ENCODE measurements at regions not wholly inside any gene's neighbourhood (a gene's known extent, or its start where the extent isn't known, plus 50 kb on each side); places are given as distances from the start of the nearest gene placed in this dataset.

GRCh38 chr12:125871811-125872594 lies 806.8 kb downstream of the AACS start:
- DNase-seq (no peak), ATAC-seq (no peak)
- POLR2A ChIA-PET (ENCODE audit: unreplicated experiment) = no interaction called here
- Histone ChIP-seq H3K79me2 (ENCODE audit: low read length) (no peaks in the 10 kb centered on the region), H3K4me2 (ENCODE audit: low read length) (no peak overlapping the region), H3F3A (ENCODE audit: low read length, unreplicated experiment) (no peaks in the 10 kb centered on the region), H3K27me3 (ENCODE audit: low read length) (no peaks in the 10 kb centered on the region), H3K9ac (ENCODE audit: low read length) (no peak overlapping the region), H3K4me1 (ENCODE audit: insufficient read depth, low read length) (no peaks in the 10 kb centered on the region), H3K9me2 (replicated peaks; ENCODE audit: low read length) (no peaks in the 10 kb centered on the region), H3K4me3 (ENCODE audit: low read length) (no peak overlapping the region), H3K27ac (ENCODE audit: low read length) (no peak overlapping the region), H2AFZ (ENCODE audit: low read length) (no peak overlapping the region), H4K20me1 (ENCODE audit: low read length) (no peaks in the 10 kb centered on the region), H3K36me3 (ENCODE audit: low read depth, low read length) (no peaks in the 10 kb centered on the region), H3K9me3 (ENCODE audit: low read length) (no peaks in the 10 kb centered on the region; the same call in 1 of the 2 replicates)
- CTCF ChIA-PET = no interaction called here
- intact Hi-C loops (cut with micrococcal nuclease) = no loop called here
- no TSS peak for BruUV-seq (replicated peaks)
- TF ChIP-seq EZH2phosphoT487 (IDR thresholded peaks at IDR 0.05; ENCODE audit: borderline replicate concordance, low read length) (no peak), EZH2 (IDR thresholded peaks at IDR 0.05; ENCODE audit: low read length, unreplicated experiment) (no peak), CTCF (conservative IDR thresholded peaks at IDR 0.05; ENCODE audit: low read depth, low read length) (no peak)

GRCh38 chr12:125873016-125873415 lies 807.8 kb downstream of the AACS start:
- no peaks in the 10 kb centered on the region for H3K9me2 ChIP-seq (replicated peaks; ENCODE audit: low read length)
- DNase-seq (no peak), ATAC-seq (no peak)
- H3K9ac ChIP-seq (ENCODE audit: low read length) = no peak overlapping the region
- POLR2A ChIA-PET (ENCODE audit: unreplicated experiment) = no interaction called here
- no TSS peak for BruUV-seq (replicated peaks)
- H2AFZ ChIP-seq (ENCODE audit: low read length) = no peak overlapping the region
- TF ChIP-seq EZH2phosphoT487 (IDR thresholded peaks at IDR 0.05; ENCODE audit: borderline replicate concordance, low read length) = no peak
- TF ChIP-seq EZH2 (IDR thresholded peaks at IDR 0.05; ENCODE audit: low read length, unreplicated experiment) = no peak
- no peak for TF ChIP-seq CTCF (conservative IDR thresholded peaks at IDR 0.05; ENCODE audit: low read depth, low read length)
- no peak overlapping the region for H3K27ac ChIP-seq (ENCODE audit: low read length)
- H3K79me2 ChIP-seq (ENCODE audit: low read length) = no peaks in the 10 kb centered on the region
- no peaks in the 10 kb centered on the region for H4K20me1 ChIP-seq (ENCODE audit: low read length)
- H3K9me3 ChIP-seq (ENCODE audit: low read length) = no peaks in the 10 kb centered on the region; the same call in 1 of the 2 replicates
- H3K4me3 ChIP-seq (ENCODE audit: low read length) = no peak overlapping the region
- intact Hi-C loops (cut with micrococcal nuclease) = no loop called here
- CTCF ChIA-PET = no interaction called here
- H3K4me2 ChIP-seq (ENCODE audit: low read length) = no peak overlapping the region
- no peaks in the 10 kb centered on the region for H3K27me3 ChIP-seq (ENCODE audit: low read length)
- H3K36me3 ChIP-seq (ENCODE audit: low read depth, low read length) = no peaks in the 10 kb centered on the region
- H3K4me1 ChIP-seq (ENCODE audit: insufficient read depth, low read length) = no peaks in the 10 kb centered on the region
- H3F3A ChIP-seq (ENCODE audit: low read length, unreplicated experiment) = no peaks in the 10 kb centered on the region

- Histone ChIP-seq H3K79me2 (ENCODE audit: low read length) (no peaks in the 10 kb centered on the region), H3K27ac (ENCODE audit: low read length) (no peak overlapping the region), H4K20me1 (ENCODE audit: low read length) (no peaks in the 10 kb centered on the region), H3K4me2 (ENCODE audit: low read length) (no peak overlapping the region), H3K27me3 (ENCODE audit: low read length) (no peaks in the 10 kb centered on the region), H3K4me1 (ENCODE audit: insufficient read depth, low read length) (no peaks in the 10 kb centered on the region), H3K9ac (ENCODE audit: low read length) (no peak overlapping the region), H3K9me3 (ENCODE audit: low read length) (0 out of 2 replicates have a peak, but pooled peaks cover 4% of the 10 kb centered on the region), H3K4me3 (ENCODE audit: low read length) (no peak overlapping the region), H2AFZ (ENCODE audit: low read length) (no peak overlapping the region), H3F3A (ENCODE audit: low read length, unreplicated experiment) (no peaks in the 10 kb centered on the region), H3K36me3 (ENCODE audit: low read depth, low read length) (no peaks in the 10 kb centered on the region), H3K9me2 (replicated peaks; ENCODE audit: low read length) (no peaks in the 10 kb centered on the region)
- ChIA-PET CTCF (no interaction called here), POLR2A (ENCODE audit: unreplicated experiment) (no interaction called here)
- no TSS peak for BruUV-seq (replicated peaks)
- intact Hi-C loops (cut with micrococcal nuclease) = no loop called here
- no peak for DNase-seq
- TF ChIP-seq EZH2phosphoT487 (IDR thresholded peaks at IDR 0.05; ENCODE audit: borderline replicate concordance, low read length) (no peak), CTCF (conservative IDR thresholded peaks at IDR 0.05; ENCODE audit: low read depth, low read length) (no peak), EZH2 (IDR thresholded peaks at IDR 0.05; ENCODE audit: low read length, unreplicated experiment) (no peak)
- no peak for ATAC-seq
Measured at GRCh38 chr12:125878483-125878882, 813.2 kb downstream of the AACS start.

All from PC-3 (cell line).